HCEC 1CT (cell line): ENCODE measurements at regions not wholly inside any gene's neighbourhood (a gene's known extent, or its start where the extent isn't known, plus 50 kb on each side); places are given as distances from the start of the nearest gene placed in this dataset.

ENCODE experiments used
- DNase-seq: peaks from one replicate; pipeline ENCODE4 v3.0.0-alpha.2; 2017

- DNase-seq: no peak
These were observed 833.3 kb downstream of the USP25 start for GRCh38 chr21:16563116-16563515.

GRCh38 chr21:16563795-16564194, 834.0 kb downstream of the USP25 start:
- DNase-seq: no peak

GRCh38 chr21:16568244-16568643, 838.5 kb downstream of the USP25 start:
- no peak for DNase-seq

- DNase-seq: no peak
These were observed 838.9 kb downstream of the USP25 start for GRCh38 chr21:16568661-16569060.

GRCh38 chr21:16569679-16570078, 839.9 kb downstream of the USP25 start:
- DNase-seq: peak; percentile 57

- peak; percentile 30 for DNase-seq
These were observed 840.4 kb downstream of the USP25 start for GRCh38 chr21:16570171-16570570.

- DNase-seq: peak; percentile 29
These were observed 841.1 kb downstream of the USP25 start for GRCh38 chr21:16570856-16571255.

GRCh38 chr21:16571594-16571993, 841.8 kb downstream of the USP25 start:
- peak; percentile 40 for DNase-seq

- peak; percentile 79 for DNase-seq
These were observed 842.2 kb downstream of the USP25 start for GRCh38 chr21:16572032-16572431.

GRCh38 chr21:16573578-16573977, 843.8 kb downstream of the USP25 start:
- peak; percentile 86 for DNase-seq

- no peak for DNase-seq
These were observed 848.2 kb downstream of the USP25 start for GRCh38 chr21:16577975-16578374.

GRCh38 chr21:16578912-16579311, 849.1 kb downstream of the USP25 start:
- DNase-seq: no peak

- no peak for DNase-seq
These were observed 849.8 kb downstream of the USP25 start for GRCh38 chr21:16579538-16579937.

GRCh38 chr21:16580661-16581060, 850.9 kb downstream of the USP25 start:
- no peak for DNase-seq

- no peak for DNase-seq
These were observed 853.8 kb downstream of the USP25 start for GRCh38 chr21:16583556-16583955.

GRCh38 chr21:16584756-16585155, 855.0 kb downstream of the USP25 start:
- DNase-seq: no peak

- no peak for DNase-seq
These were observed 856.1 kb downstream of the USP25 start for GRCh38 chr21:16585896-16586295.

- peak; percentile 61 for DNase-seq
These were observed 857.4 kb downstream of the USP25 start for GRCh38 chr21:16587141-16587581.

GRCh38 chr21:16587681-16588375, 858.0 kb downstream of the USP25 start:
- DNase-seq: peak; percentile 81

- DNase-seq: peak; percentile 82
These were observed 858.7 kb downstream of the USP25 start for GRCh38 chr21:16588433-16588860.

GRCh38 chr21:16589006-16589898, 859.5 kb downstream of the USP25 start:
- no peak for DNase-seq

GRCh38 chr21:16590186-16590585, 860.4 kb downstream of the USP25 start:
- no peak for DNase-seq

- no peak for DNase-seq
These were observed 861.0 kb downstream of the USP25 start for GRCh38 chr21:16590641-16591292.
